Activated T-helper 9 cell treated with anti-CD3 and anti-CD28 coated beads, Interleukin-2, amount 50 U/mL, for 16 hours (primary cell): ENCODE measurements at regions not wholly inside any gene's neighbourhood (a gene's known extent, or its start where the extent isn't known, plus 50 kb on each side); places are given as distances from the start of the nearest gene placed in this dataset.

Experiments used
- DNase-seq: peaks from one replicate; pipeline ENCODE4 v3.0.0-alpha.2; 2020; ENCODE audit warnings: low read depth

DNA sequence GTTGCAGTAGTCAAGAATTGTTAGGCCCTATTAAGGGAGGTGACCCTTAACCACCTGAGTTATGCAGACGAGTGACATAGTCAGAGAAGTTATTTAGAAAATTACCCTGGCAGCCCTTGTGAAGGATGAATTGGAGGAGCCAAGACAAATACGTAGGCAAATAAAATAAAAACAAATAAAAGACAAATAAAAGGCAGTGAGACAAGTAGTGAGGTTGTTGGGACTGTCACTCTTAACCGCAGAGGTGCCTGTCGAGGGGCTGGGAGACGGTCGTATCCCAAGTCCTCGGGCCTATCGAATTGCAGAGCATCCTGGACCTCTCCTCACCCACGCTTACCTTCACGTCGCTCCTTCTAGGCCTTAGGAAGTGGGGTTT is 58.0 kb upstream of the ZC4H2 start:
- DNase-seq, result no peak
